GM18951 (cell line): ENCODE measurements at regions not wholly inside any gene's neighbourhood (a gene's known extent, or its start where the extent isn't known, plus 50 kb on each side); places are given as distances from the start of the nearest gene placed in this dataset.

Experiments
- POLR2A ChIP-seq: IDR thresholded peaks from 4 replicates; pipeline ENCODE4 v1.6.1; 2011; ENCODE audit warnings: mild to moderate bottlenecking; ENCODE audit not compliant: insufficient read length, insufficient read depth; ENCODE audit errors: extremely low read depth
- in situ Hi-C: fragments of 300-500 bp; cut with MboI; formaldehyde crosslinking; loops from one replicate; pipeline ENCODE4 v1.12.0; 2022; ENCODE audit warnings: low sequenced_read_pairs, mixed read lengths, inconsistent platforms; ENCODE audit not compliant: unreplicated experiment

- in situ Hi-C loops: no loop called here
- no peak for TF ChIP-seq POLR2A
Measured at GRCh38 chr9:106314476-106314875, 548.5 kb upstream of the ZNF462 start.

GRCh38 chr9:106321394-106322180 lies 541.4 kb upstream of the ZNF462 start:
- no peak for TF ChIP-seq POLR2A
- in situ Hi-C loops: no loop called here

GRCh38 chr9:106322706-106323245 lies 540.2 kb upstream of the ZNF462 start:
- in situ Hi-C loops: no loop called here
- TF ChIP-seq POLR2A: no peak

- no peak for TF ChIP-seq POLR2A
- in situ Hi-C loops: no loop called here
Measured at GRCh38 chr9:106324053-106324585, 538.8 kb upstream of the ZNF462 start.

- in situ Hi-C loops: no loop called here
- no peak for TF ChIP-seq POLR2A
Measured at GRCh38 chr9:106324591-106325280, 538.2 kb upstream of the ZNF462 start.

GRCh38 chr9:106326493-106326892 lies 536.5 kb upstream of the ZNF462 start:
- in situ Hi-C loops: no loop called here
- no peak for TF ChIP-seq POLR2A

- TF ChIP-seq POLR2A: no peak
Measured at GRCh38 chr9:106333481-106333880, 529.5 kb upstream of the ZNF462 start.

GRCh38 chr9:106334081-106334480 lies 528.9 kb upstream of the ZNF462 start:
- in situ Hi-C loops: no loop called here
- TF ChIP-seq POLR2A: no peak

More at GRCh38 chr9:106333481-106333880, 529.5 kb upstream of the ZNF462 start:
- in situ Hi-C loops: no loop called here

GRCh38 chr9:106339882-106340281 lies 523.1 kb upstream of the ZNF462 start:
- in situ Hi-C loops: no loop called here
- no peak for TF ChIP-seq POLR2A

- in situ Hi-C loops: no loop called here
- TF ChIP-seq POLR2A: no peak
Measured at GRCh38 chr9:106350777-106351176, 512.2 kb upstream of the ZNF462 start.

- in situ Hi-C loops: no loop called here
Measured at GRCh38 chr9:106356924-106357323, 506.0 kb upstream of the ZNF462 start.

GRCh38 chr9:106358331-106358730 lies 504.6 kb upstream of the ZNF462 start:
- in situ Hi-C loops: no loop called here
- no peak for TF ChIP-seq POLR2A

More at GRCh38 chr9:106356924-106357323, 506.0 kb upstream of the ZNF462 start:
- TF ChIP-seq POLR2A: no peak

GRCh38 chr9:106376689-106377088 lies 486.3 kb upstream of the ZNF462 start:
- in situ Hi-C loops: no loop called here
- no peak for TF ChIP-seq POLR2A
